Stomach (tissue), 4 donors: ENCODE measurements at regions not wholly inside any gene's neighbourhood (a gene's known extent, or its start where the extent isn't known, plus 50 kb on each side); places are given as distances from the start of the nearest gene placed in this dataset.

Experiments used
- EP300 ChIP-seq: sonication (generic); formaldehyde crosslinking; IDR thresholded peaks from one replicate; pipeline ENCODE4 v1.6.1; 2017; ENCODE audit warnings: antibody characterized with exemption
- POLR2A ChIP-seq, 4 donors: fragments of 450-650 bp; IDR thresholded peaks; one replicate each; pipeline ENCODE4 v1.6.1; 2016; ENCODE audit warnings: antibody characterized with exemption in 4 of 4, control low read depth in 2 of 4, mild to moderate bottlenecking in 1 of 4, moderate library complexity in 1 of 4
- TF ChIP-seq, protein P1 (sequence below), 7 experiments: fragments of 450-650 bp in 4 of 7; fragments of 200-600 bp in 3 of 7; sonication (generic) in 3 of 7; IDR thresholded peaks; one replicate each; pipeline ENCODE4 v1.5.1; 2016 to 2019; ENCODE audit warnings: antibody characterized with exemption in 7 of 7, control low read depth in 2 of 7, mild to moderate bottlenecking in 1 of 7

DNA sequence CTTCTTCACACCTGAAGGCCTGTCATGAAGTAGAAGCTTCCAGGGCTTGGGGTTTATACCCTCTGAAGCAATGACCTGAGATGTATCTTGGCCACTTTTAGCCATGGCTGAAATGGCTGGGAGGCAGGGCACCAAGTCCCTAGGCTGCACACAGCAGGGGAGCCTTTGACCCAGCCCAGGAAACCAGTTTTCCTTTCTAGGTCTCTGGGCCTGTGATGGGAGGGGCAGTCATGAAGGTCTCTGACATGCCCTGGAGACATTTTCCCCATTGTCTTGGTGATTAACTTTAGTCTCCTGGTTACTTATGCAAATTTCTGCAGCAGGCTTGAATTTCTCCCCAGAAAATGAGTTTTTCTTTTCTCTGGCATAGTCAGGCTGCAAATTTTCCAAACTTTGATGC lies 511.0 kb upstream of the KLHL4 start:
- TF ChIP-seq POLR2A (IDR thresholded peaks at IDR 0.05) (no peak), EP300 (no peak)
- TF ChIP-seq, protein P1, sequence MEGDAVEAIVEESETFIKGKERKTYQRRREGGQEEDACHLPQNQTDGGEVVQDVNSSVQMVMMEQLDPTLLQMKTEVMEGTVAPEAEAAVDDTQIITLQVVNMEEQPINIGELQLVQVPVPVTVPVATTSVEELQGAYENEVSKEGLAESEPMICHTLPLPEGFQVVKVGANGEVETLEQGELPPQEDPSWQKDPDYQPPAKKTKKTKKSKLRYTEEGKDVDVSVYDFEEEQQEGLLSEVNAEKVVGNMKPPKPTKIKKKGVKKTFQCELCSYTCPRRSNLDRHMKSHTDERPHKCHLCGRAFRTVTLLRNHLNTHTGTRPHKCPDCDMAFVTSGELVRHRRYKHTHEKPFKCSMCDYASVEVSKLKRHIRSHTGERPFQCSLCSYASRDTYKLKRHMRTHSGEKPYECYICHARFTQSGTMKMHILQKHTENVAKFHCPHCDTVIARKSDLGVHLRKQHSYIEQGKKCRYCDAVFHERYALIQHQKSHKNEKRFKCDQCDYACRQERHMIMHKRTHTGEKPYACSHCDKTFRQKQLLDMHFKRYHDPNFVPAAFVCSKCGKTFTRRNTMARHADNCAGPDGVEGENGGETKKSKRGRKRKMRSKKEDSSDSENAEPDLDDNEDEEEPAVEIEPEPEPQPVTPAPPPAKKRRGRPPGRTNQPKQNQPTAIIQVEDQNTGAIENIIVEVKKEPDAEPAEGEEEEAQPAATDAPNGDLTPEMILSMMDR (IDR thresholded peaks at IDR 0.05), result no peak
